Parathyroid adenoma (tissue), 2 donors: ENCODE measurements at regions not wholly inside any gene's neighbourhood (a gene's known extent, or its start where the extent isn't known, plus 50 kb on each side); places are given as distances from the start of the nearest gene placed in this dataset.

ENCODE experiments used
- H2AFZ ChIP-seq: fragments of 300-600 bp; sonication (generic); one replicate; pipeline ENCODE4 v1.7.0; 2017; ENCODE audit warnings: antibody characterized with exemption, mild to moderate bottlenecking
- H3K27ac ChIP-seq: fragments of 300-600 bp; sonication (generic); one replicate; pipeline ENCODE4 v1.7.0; 2017
- H3K27me3 ChIP-seq: fragments of 300-600 bp; sonication (generic); one replicate; pipeline ENCODE4 v1.7.0; 2017; ENCODE audit warnings: low read length; ENCODE audit not compliant: control insufficient read depth, insufficient read depth
- H3K36me3 ChIP-seq: fragments of 300-600 bp; sonication (generic); one replicate; pipeline ENCODE4 v1.7.0; 2017; ENCODE audit warnings: low read length; ENCODE audit not compliant: control insufficient read depth, insufficient read depth
- H3K4me1 ChIP-seq: fragments of 300-600 bp; sonication (generic); one replicate; pipeline ENCODE4 v1.7.0; 2017; ENCODE audit warnings: control low read depth
- H3K4me2 ChIP-seq: fragments of 300-600 bp; sonication (generic); one replicate; pipeline ENCODE4 v1.7.0; 2017; ENCODE audit warnings: low read length
- H3K4me3 ChIP-seq: fragments of 300-600 bp; sonication (generic); one replicate; pipeline ENCODE4 v1.7.0; 2017; ENCODE audit warnings: low read depth, low read length
- H3K79me2 ChIP-seq: fragments of 300-600 bp; sonication (generic); one replicate; pipeline ENCODE4 v1.7.0; 2017; ENCODE audit warnings: control low read depth
- H3K9ac ChIP-seq: fragments of 300-600 bp; sonication (generic); one replicate; pipeline ENCODE4 v1.7.0; 2017; ENCODE audit warnings: mild to moderate bottlenecking
- H3K9me3 ChIP-seq: fragments of 300-600 bp; sonication (generic); one replicate; pipeline ENCODE4 v1.7.0; 2017; ENCODE audit warnings: low read length; ENCODE audit not compliant: control insufficient read depth
- TF ChIP-seq, protein P1 (sequence below): fragments of 300-600 bp; sonication (generic); IDR thresholded peaks from one replicate; pipeline ENCODE4 v1.7.0; 2017; ENCODE audit warnings: antibody characterized with exemption, mild to moderate bottlenecking
- donor health status: primary hyperparathyroidism.

DNA sequence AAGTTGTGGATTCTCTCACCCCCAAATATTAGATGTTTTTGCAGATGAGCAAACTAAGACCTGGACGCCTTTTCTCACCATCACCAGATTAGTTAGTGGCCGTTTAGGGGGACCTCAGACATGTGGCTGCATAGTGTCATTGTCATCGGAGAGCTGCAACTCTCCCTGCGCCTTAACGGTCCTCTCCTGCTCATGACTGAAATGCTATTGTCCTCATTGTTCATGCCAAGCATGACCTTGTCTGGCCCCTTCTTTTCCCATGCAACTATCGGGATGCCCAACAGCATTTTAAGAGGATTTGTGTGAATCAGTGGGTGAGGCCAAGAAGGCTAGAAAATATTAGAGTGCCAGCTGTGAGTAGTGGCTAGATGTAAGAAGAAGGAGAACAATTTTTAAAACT, 174.2 kb downstream of the SOCS6 start:
- Histone ChIP-seq H3K4me1 (no peaks in the 10 kb centered on the region), H3K27me3 (no peaks in the 10 kb centered on the region), H3K9ac (no peak overlapping the region), H3K36me3 (no peaks in the 10 kb centered on the region), H3K4me3 (no peak overlapping the region), H2AFZ (no peak overlapping the region), H3K79me2 (no peaks in the 10 kb centered on the region), H3K27ac (no peak overlapping the region), H3K4me2 (no peak overlapping the region), H3K9me3 (no peaks in the 10 kb centered on the region)
- TF ChIP-seq, protein P1, sequence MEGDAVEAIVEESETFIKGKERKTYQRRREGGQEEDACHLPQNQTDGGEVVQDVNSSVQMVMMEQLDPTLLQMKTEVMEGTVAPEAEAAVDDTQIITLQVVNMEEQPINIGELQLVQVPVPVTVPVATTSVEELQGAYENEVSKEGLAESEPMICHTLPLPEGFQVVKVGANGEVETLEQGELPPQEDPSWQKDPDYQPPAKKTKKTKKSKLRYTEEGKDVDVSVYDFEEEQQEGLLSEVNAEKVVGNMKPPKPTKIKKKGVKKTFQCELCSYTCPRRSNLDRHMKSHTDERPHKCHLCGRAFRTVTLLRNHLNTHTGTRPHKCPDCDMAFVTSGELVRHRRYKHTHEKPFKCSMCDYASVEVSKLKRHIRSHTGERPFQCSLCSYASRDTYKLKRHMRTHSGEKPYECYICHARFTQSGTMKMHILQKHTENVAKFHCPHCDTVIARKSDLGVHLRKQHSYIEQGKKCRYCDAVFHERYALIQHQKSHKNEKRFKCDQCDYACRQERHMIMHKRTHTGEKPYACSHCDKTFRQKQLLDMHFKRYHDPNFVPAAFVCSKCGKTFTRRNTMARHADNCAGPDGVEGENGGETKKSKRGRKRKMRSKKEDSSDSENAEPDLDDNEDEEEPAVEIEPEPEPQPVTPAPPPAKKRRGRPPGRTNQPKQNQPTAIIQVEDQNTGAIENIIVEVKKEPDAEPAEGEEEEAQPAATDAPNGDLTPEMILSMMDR: no peak

DNA sequence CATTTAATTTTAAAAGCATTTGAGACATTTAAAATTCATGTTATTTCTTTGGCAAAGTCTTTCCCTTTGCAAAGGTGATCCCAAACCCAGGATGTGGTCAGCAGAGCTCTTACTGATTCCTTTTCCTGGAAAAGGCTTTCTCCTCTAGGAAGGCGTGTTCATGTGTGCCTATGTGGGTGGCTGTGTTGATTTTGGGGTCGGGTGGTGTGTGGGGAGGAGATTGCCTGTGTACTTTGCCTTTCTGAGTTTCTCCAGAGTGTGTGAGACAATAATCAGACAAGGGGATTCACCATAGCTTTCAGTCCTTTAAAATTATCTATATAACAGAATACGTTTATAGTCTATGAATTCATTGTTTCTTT, 173.2 kb downstream of the SOCS6 start:
- Histone ChIP-seq H3K27ac (no peak overlapping the region), H3K36me3 (no peaks in the 10 kb centered on the region), H2AFZ (no peak overlapping the region)

DNA sequence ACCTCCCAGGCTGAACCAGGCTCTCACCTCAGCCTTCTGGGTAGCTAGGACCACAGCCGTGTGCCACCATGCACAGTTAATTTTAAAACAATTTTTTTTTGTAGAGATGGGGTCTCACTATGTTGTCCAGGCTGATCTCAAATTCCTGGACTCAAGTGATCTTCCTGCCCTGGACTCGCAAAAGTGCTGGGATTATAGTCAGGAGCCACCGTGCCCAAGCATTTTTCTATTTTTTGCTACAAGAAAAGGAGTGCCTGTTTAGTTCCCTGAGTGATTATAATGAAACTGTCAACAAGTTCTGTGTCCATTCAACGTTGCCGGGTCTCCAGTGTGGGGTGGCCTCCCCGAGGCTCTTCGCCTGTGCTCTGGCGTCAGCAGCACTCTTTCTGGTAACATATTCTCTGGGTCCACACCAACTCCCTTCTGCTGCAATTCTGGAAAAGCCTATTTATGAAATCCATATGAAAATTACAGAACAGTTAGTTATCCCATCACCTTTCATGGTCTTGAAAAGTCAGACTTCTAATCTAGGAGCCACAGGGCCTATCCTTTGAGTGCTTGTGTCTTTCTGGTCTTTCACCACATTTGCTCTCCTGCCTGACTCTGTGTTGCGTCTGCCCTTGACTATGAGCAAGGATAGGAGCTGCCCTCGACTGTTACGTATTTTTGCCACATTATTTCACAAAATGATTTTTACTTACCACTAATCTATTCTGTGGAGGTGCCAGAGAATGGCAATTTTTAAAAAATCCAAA, 172.7 kb downstream of the SOCS6 start:
- Histone ChIP-seq H3K4me3 (no peak overlapping the region), H3K27ac (no peak overlapping the region), H3K9me3 (no peaks in the 10 kb centered on the region), H3K4me2 (no peak overlapping the region), H2AFZ (no peak overlapping the region), H3K36me3 (no peaks in the 10 kb centered on the region), H3K4me1 (no peaks in the 10 kb centered on the region), H3K27me3 (no peaks in the 10 kb centered on the region), H3K79me2 (no peaks in the 10 kb centered on the region), H3K9ac (no peak overlapping the region)
- TF ChIP-seq, protein P1: no peak

More for the DNA sequence above, 173.2 kb downstream of the SOCS6 start:
- Histone ChIP-seq H3K9me3 (no peaks in the 10 kb centered on the region), H3K4me1 (no peaks in the 10 kb centered on the region), H3K4me2 (no peak overlapping the region), H3K79me2 (no peaks in the 10 kb centered on the region), H3K4me3 (no peak overlapping the region), H3K27me3 (no peaks in the 10 kb centered on the region), H3K9ac (no peak overlapping the region)
- TF ChIP-seq, protein P1: no peak

DNA sequence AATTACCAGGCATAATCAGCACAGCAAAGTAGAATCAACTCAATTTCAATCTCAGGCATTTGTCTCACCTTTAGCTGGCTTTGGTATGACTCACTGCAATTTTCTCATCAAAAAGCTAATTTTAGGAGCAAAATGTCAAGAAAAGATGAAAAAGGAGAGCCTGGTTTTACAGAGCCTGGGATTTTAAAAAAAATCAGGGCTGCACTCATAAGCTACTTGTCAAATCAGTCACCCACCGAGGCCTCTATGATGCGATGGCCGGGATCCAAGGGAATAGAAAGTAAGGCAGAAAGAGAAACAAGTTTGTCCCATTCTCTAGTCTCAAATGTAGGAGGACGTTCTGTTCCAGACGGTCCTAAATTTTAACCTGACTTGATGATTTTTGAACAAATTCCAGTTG, 170.9 kb downstream of the SOCS6 start:
- Histone ChIP-seq H3K27ac (no peak overlapping the region), H3K27me3 (no peaks in the 10 kb centered on the region), H3K4me3 (no peak overlapping the region), H3K79me2 (no peaks in the 10 kb centered on the region), H2AFZ (no peak overlapping the region), H3K9ac (no peak overlapping the region), H3K4me2 (no peak overlapping the region), H3K9me3 (no peaks in the 10 kb centered on the region), H3K4me1 (no peaks in the 10 kb centered on the region), H3K36me3 (no peaks in the 10 kb centered on the region)
- TF ChIP-seq, protein P1: no peak

- no peaks in the 10 kb centered on the region for H3K27me3 ChIP-seq
- H3K9ac ChIP-seq: no peak overlapping the region
- no peak overlapping the region for H3K4me2 ChIP-seq
- H3K79me2 ChIP-seq: no peaks in the 10 kb centered on the region
- no peaks in the 10 kb centered on the region for H3K9me3 ChIP-seq
- H2AFZ ChIP-seq: no peak overlapping the region
- H3K27ac ChIP-seq: no peak overlapping the region
- TF ChIP-seq, protein P1: no peak
- no peaks in the 10 kb centered on the region for H3K4me1 ChIP-seq
- H3K4me3 ChIP-seq: no peak overlapping the region
- H3K36me3 ChIP-seq: no peaks in the 10 kb centered on the region
Measured at GRCh38 chr18:70459251-70459650, 170.4 kb downstream of the SOCS6 start.
